Keratinocyte (primary cell): ENCODE measurements at regions not wholly inside any gene's neighbourhood (a gene's known extent, or its start where the extent isn't known, plus 50 kb on each side); places are given as distances from the start of the nearest gene placed in this dataset.

Experiments
- DNase-seq: peaks from one replicate; pipeline ENCODE4 v3.0.0-alpha.2; 2011; ENCODE audit warnings: low read depth, missing footprints, low spot score
- FAIRE-seq: peaks from 2 replicates; lab custom pipeline; 2011; peaks lifted over from hg19 to GRCh38; lab: Jason Lieb, UNC
- H2AFZ ChIP-seq: 2 replicates; pipeline ENCODE4 v1.6.0; 2012; ENCODE audit warnings: low read length, control low read depth, inconsistent platforms; ENCODE audit not compliant: control insufficient read depth
- H3K27ac ChIP-seq: 2 replicates; pipeline ENCODE4 v1.5.1; 2011; ENCODE audit warnings: low read length; ENCODE audit not compliant: control insufficient read depth, insufficient read depth
- H3K27me3 ChIP-seq: 3 replicates; pipeline ENCODE4 v1.6.0; 2011; ENCODE audit warnings: low read length; ENCODE audit not compliant: control insufficient read depth, insufficient read depth; ENCODE audit errors: extremely low read depth
- H3K36me3 ChIP-seq, 2 experiments: 2 replicates in 1 of 2; 3 replicates in 1 of 2; pipeline ENCODE4 v1.5.1; 2011; ENCODE audit warnings: low read length in 2 of 2, mild to moderate bottlenecking in 1 of 2; ENCODE audit not compliant: control insufficient read depth in 2 of 2, insufficient read depth in 2 of 2; ENCODE audit errors: extremely low read depth in 1 of 2
- H3K4me1 ChIP-seq: 3 replicates; pipeline ENCODE4 v1.5.1; 2011; ENCODE audit warnings: low read length; ENCODE audit not compliant: control insufficient read depth, insufficient read depth; ENCODE audit errors: extremely low read depth
- H3K4me2 ChIP-seq: 3 replicates; pipeline ENCODE4 v1.6.0; 2011; ENCODE audit warnings: low read depth, low read length; ENCODE audit not compliant: control insufficient read depth, insufficient read depth; ENCODE audit errors: extremely low read depth
- H3K4me3 ChIP-seq, 3 experiments: fragments of 200-600 bp in 1 of 3; sonication (generic) in 1 of 3; 2 replicates in 2 of 3; 3 replicates in 1 of 3; pipeline ENCODE4 v1.5.1; 2011 to 2016; ENCODE audit warnings: low read length in 3 of 3, mild to moderate bottlenecking in 3 of 3, control low read depth in 2 of 3, inconsistent platforms in 1 of 3, low read depth in 1 of 3, mixed read lengths in 1 of 3, mixed run types in 1 of 3, moderate library complexity in 1 of 3; ENCODE audit not compliant: control insufficient read depth in 2 of 3, insufficient read depth in 2 of 3; ENCODE audit errors: extremely low read depth in 1 of 3
- H3K79me2 ChIP-seq: 2 replicates; pipeline ENCODE4 v1.6.0; 2012; ENCODE audit warnings: low read length; ENCODE audit not compliant: control insufficient read depth, insufficient read depth
- H3K9ac ChIP-seq: 3 replicates; pipeline ENCODE4 v1.6.0; 2011; ENCODE audit warnings: low read length; ENCODE audit not compliant: control insufficient read depth, insufficient read depth; ENCODE audit errors: extremely low read depth
- H3K9me1 ChIP-seq: 3 replicates; pipeline ENCODE4 v1.6.0; 2011; ENCODE audit warnings: low read length; ENCODE audit not compliant: control insufficient read depth, insufficient read depth; ENCODE audit errors: extremely low read depth
- H3K9me3 ChIP-seq: 2 replicates; pipeline ENCODE4 v1.5.1; 2012; ENCODE audit warnings: low read depth, low read length; ENCODE audit not compliant: control insufficient read depth
- H4K20me1 ChIP-seq: 3 replicates; pipeline ENCODE4 v1.6.0; 2011; ENCODE audit warnings: low read length; ENCODE audit not compliant: control insufficient read depth, insufficient read depth; ENCODE audit errors: extremely low read depth
- CTCF ChIP-seq, 3 experiments: IDR thresholded peaks in 1 of 3; conservative IDR thresholded peaks in 1 of 3; optimal IDR thresholded peaks in 1 of 3; 2 replicates in 2 of 3; 3 replicates in 1 of 3; pipeline versions ENCODE3 to v1.5.1; 2011; ENCODE audit warnings: low read length in 3 of 3, mild to moderate bottlenecking in 3 of 3, moderate library complexity in 2 of 3, control low read depth in 1 of 3, inconsistent platforms in 1 of 3; ENCODE audit not compliant: insufficient read depth in 2 of 3; ENCODE audit errors: extremely low read depth in 1 of 3
- EZH2 ChIP-seq: IDR thresholded peaks from one replicate; pipeline ENCODE4 v1.6.1; 2012; ENCODE audit warnings: inconsistent platforms, mild to moderate bottlenecking, low read length, moderate library complexity
- dilution Hi-C: fragments of 300-500 bp; cut with MboI; formaldehyde crosslinking; loops from one replicate; pipeline ENCODE4 v1.7.0; 2020; ENCODE audit warnings: low sequenced_read_pairs; ENCODE audit not compliant: extremely low pct_ligation_motif_present

GRCh38 chr11:115961159-115962003 is 457.2 kb upstream of the CADM1 start:
- dilution Hi-C loops = no loop called here
- H3K27me3 ChIP-seq = no peaks in the 10 kb centered on the region
- no peak for TF ChIP-seq CTCF (optimal IDR thresholded peaks at IDR 0.05 in 1 of 3, IDR thresholded peaks at IDR 0.05 in 1 of 3, conservative IDR thresholded peaks at IDR 0.05 in 1 of 3; ENCODE audit: extremely low read depth in 1 of 3, insufficient read depth in 2 of 3, low read length in 3 of 3)
- no peak for TF ChIP-seq EZH2

GRCh38 chr11:115959081-115959486 is 454.9 kb upstream of the CADM1 start:
- H3K27me3 ChIP-seq = no peaks in the 10 kb centered on the region
- no peaks in the 10 kb centered on the region for H3K79me2 ChIP-seq
- H3K4me1 ChIP-seq = no peaks in the 10 kb centered on the region
- dilution Hi-C loops = no loop called here
- H3K9ac ChIP-seq = no peak overlapping the region
- no peak overlapping the region for H3K4me3 ChIP-seq
- H3K27ac ChIP-seq = no peak overlapping the region
- no peak overlapping the region for H3K4me2 ChIP-seq
- no peak overlapping the region for H2AFZ ChIP-seq
- no peaks in the 10 kb centered on the region for H3K36me3 ChIP-seq
- H3K9me1 ChIP-seq = no peaks in the 10 kb centered on the region
- DNase-seq (no peak), FAIRE-seq (no peak)
- no peaks in the 10 kb centered on the region for H3K9me3 ChIP-seq
- TF ChIP-seq EZH2 (no peak), CTCF (optimal IDR thresholded peaks at IDR 0.05 in 1 of 3, IDR thresholded peaks at IDR 0.05 in 1 of 3, conservative IDR thresholded peaks at IDR 0.05 in 1 of 3; ENCODE audit: extremely low read depth in 1 of 3, insufficient read depth in 2 of 3, low read length in 3 of 3) (no peak)
- H4K20me1 ChIP-seq = no peaks in the 10 kb centered on the region

More at GRCh38 chr11:115961159-115962003, 457.2 kb upstream of the CADM1 start:
- Histone ChIP-seq H3K4me3 (no peak overlapping the region), H3K9me3 (no peaks in the 10 kb centered on the region), H3K79me2 (no peaks in the 10 kb centered on the region), H3K4me1 (no peaks in the 10 kb centered on the region), H3K9me1 (no peaks in the 10 kb centered on the region), H4K20me1 (no peaks in the 10 kb centered on the region), H3K9ac (no peak overlapping the region), H3K27ac (no peak overlapping the region), H3K36me3 (no peaks in the 10 kb centered on the region), H2AFZ (no peak overlapping the region), H3K4me2 (no peak overlapping the region)
- FAIRE-seq (no peak), DNase-seq (no peak)
